Kidney epithelial cell (primary cell): ENCODE measurements at regions not wholly inside any gene's neighbourhood (a gene's known extent, or its start where the extent isn't known, plus 50 kb on each side); places are given as distances from the start of the nearest gene placed in this dataset.

Experiments used
- DNase-seq: peaks from one replicate; pipeline ENCODE4 v3.0.0-alpha.2; 2010; ENCODE audit warnings: low read depth
- H3K27me3 ChIP-seq: 2 replicates; pipeline ENCODE4 v1.6.0; 2011; ENCODE audit warnings: low read length; ENCODE audit not compliant: control insufficient read depth, insufficient read depth
- H3K36me3 ChIP-seq: 2 replicates; pipeline ENCODE4 v1.5.1; 2011; ENCODE audit warnings: low read length; ENCODE audit not compliant: control insufficient read depth, insufficient read depth
- H3K4me3 ChIP-seq: 2 replicates; pipeline ENCODE4 v1.5.1; 2011; ENCODE audit warnings: low read depth, mild to moderate bottlenecking, control low read depth, low read length
- TF ChIP-seq, protein P1 (sequence below): IDR thresholded peaks from 2 replicates; pipeline ENCODE4 v1.5.1; 2011; ENCODE audit warnings: mild to moderate bottlenecking, moderate library complexity, low read length, control low read depth, inconsistent platforms; ENCODE audit not compliant: insufficient read depth, poor library complexity, severe bottlenecking

DNA sequence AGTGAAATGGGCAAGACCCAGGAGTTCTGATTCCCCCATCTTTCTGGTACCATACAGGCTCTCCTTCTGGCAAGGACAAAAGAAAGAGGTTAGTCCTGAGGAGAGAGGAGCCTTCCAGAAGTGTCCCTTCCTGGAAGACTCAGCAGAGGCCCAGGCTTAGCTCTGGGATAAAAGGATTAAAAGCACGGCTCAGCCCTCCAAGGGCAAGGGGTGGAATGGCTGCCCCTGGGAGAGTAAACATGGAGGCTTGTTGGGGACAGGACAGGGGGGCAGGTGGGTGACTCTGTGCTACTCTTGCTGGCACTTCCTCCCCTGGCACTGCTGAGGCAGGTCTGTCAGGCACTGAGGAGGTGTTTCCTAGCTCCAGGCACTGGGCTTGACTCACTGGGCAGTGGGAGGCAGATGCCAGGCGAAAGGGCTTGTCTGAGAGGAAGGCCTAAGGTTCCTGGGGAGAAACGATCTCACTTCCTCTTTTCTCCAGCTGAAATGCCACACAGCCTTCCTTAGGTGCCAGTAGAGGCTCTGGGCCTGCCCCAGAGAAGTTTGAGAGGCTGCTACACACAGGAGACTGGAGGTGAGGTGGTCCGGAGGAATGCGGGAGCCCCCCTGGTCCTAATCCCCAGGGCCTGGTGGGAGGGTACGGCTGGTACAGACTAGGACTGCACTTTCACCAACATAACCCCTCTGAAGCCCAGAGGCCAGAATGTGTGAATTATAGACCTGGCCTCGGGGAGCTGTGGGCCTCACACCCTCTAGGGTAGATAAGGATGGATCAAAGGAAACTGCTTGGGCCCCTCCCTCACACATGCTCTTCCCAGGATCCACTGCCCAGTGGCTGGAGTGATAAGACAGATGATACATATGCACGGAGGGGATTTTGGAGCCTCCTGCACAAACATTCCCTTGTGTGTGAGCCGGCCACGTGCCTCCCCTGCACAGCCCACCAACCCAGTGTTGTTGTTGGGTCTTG is 63.2 kb upstream of the PODXL start:
- H3K4me3 ChIP-seq = no peak overlapping the region
- TF ChIP-seq, protein P1, sequence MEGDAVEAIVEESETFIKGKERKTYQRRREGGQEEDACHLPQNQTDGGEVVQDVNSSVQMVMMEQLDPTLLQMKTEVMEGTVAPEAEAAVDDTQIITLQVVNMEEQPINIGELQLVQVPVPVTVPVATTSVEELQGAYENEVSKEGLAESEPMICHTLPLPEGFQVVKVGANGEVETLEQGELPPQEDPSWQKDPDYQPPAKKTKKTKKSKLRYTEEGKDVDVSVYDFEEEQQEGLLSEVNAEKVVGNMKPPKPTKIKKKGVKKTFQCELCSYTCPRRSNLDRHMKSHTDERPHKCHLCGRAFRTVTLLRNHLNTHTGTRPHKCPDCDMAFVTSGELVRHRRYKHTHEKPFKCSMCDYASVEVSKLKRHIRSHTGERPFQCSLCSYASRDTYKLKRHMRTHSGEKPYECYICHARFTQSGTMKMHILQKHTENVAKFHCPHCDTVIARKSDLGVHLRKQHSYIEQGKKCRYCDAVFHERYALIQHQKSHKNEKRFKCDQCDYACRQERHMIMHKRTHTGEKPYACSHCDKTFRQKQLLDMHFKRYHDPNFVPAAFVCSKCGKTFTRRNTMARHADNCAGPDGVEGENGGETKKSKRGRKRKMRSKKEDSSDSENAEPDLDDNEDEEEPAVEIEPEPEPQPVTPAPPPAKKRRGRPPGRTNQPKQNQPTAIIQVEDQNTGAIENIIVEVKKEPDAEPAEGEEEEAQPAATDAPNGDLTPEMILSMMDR = no peak
- no peaks in the 10 kb centered on the region for H3K27me3 ChIP-seq
- no peaks in the 10 kb centered on the region for H3K36me3 ChIP-seq
- no peak for DNase-seq

DNA sequence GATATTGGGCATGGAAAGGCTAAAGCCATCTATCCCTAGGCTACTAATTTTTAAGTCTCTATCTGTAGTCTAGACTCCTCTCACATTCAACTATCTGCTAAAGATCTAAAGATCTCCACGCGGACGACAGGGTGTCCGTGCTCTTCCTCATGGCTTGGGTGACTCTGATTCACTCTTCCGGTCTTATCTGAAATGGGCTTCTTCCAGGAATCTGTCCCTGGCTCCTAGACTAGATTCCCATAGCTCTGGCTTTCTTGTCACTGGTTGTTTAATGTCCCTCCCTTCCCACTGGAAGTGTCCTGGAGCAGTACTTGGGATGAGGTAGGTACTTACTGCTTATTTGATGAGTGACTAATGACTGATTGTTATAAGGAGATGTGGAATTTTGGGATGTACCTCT is 62.0 kb upstream of the PODXL start:
- Histone ChIP-seq H3K36me3 (no peaks in the 10 kb centered on the region), H3K4me3 (no peak overlapping the region), H3K27me3 (no peaks in the 10 kb centered on the region)
- TF ChIP-seq, protein P1 = no peak
- no peak for DNase-seq

- Histone ChIP-seq H3K4me3 (no peak overlapping the region), H3K36me3 (no peaks in the 10 kb centered on the region), H3K27me3 (no peaks in the 10 kb centered on the region)
- no peak for DNase-seq
- TF ChIP-seq, protein P1 = no peak
These were observed 60.2 kb upstream of the PODXL start for GRCh38 chr7:131616487-131617200.

GRCh38 chr7:131613909-131614308 is 57.5 kb upstream of the PODXL start:
- H3K27me3 ChIP-seq = no peaks in the 10 kb centered on the region
- DNase-seq = no peak
- TF ChIP-seq, protein P1 = no peak
- no peaks in the 10 kb centered on the region for H3K36me3 ChIP-seq
- no peak overlapping the region for H3K4me3 ChIP-seq

- TF ChIP-seq, protein P1 = no peak
- Histone ChIP-seq H3K36me3 (no peaks in the 10 kb centered on the region), H3K27me3 (no peaks in the 10 kb centered on the region), H3K4me3 (no peak overlapping the region)
- no peak for DNase-seq
These were observed 53.6 kb upstream of the PODXL start for GRCh38 chr7:131610007-131610406.
